Mammary epithelial cell (primary cell): ENCODE measurements at regions not wholly inside any gene's neighbourhood (a gene's known extent, or its start where the extent isn't known, plus 50 kb on each side); places are given as distances from the start of the nearest gene placed in this dataset.

Experiments
- CTCF ChIP-seq, 2 donors: IDR thresholded peaks in 1 of 2; conservative IDR thresholded peaks in 1 of 2; 2 replicates each; pipeline ENCODE4 v1.5.1; 2011 to 2012; ENCODE audit warnings: inconsistent platforms in 2 of 2, low read length in 2 of 2, mild to moderate bottlenecking in 2 of 2, control low read depth in 1 of 2, low read depth in 1 of 2; ENCODE audit not compliant: insufficient read depth in 1 of 2; ENCODE audit errors: extremely low read depth in 1 of 2
- EZH2 ChIP-seq: IDR thresholded peaks from 2 replicates; pipeline ENCODE4 v1.6.1; 2012; ENCODE audit warnings: low read length, inconsistent platforms, borderline replicate concordance

DNA sequence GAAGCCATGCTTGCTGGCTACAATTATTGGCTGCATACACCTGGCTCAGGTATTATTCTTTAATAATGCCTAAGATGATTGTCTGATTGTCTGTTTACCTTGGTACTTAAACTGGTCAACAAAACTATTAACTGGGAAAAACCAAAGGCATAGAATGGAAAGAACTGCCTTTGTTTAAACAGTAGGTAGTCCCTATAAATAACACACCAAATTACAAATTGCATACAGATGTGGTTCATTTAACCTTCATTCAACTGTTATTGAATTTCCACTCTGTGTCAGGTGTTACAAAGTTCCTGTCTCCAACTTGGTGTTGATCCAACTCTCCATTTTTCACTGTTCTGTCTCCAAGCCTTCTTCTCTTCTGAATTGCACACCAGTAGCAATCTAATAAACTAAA lies 79.8 kb upstream of the FSCB start:
- TF ChIP-seq EZH2 (no peak), CTCF (conservative IDR thresholded peaks at IDR 0.05 in 1 of 2, IDR thresholded peaks at IDR 0.05 in 1 of 2; ENCODE audit: extremely low read depth in 1 of 2, insufficient read depth in 1 of 2, low read depth in 1 of 2, low read length in 2 of 2) (no peak)
